Muscle layer of duodenum (tissue), 2 donors: ENCODE measurements at regions not wholly inside any gene's neighbourhood (a gene's known extent, or its start where the extent isn't known, plus 50 kb on each side); places are given as distances from the start of the nearest gene placed in this dataset.
"Not testable (repeated sequence)": the region's sequence is repeated elsewhere in the genome, so short reads cannot be mapped to it uniquely, and the experiment has no call there.

Experiments
- H3K27ac ChIP-seq: one replicate; pipeline ENCODE4 v1.7.0; 2013; ENCODE audit warnings: mild to moderate bottlenecking, low read length
- H3K27me3 ChIP-seq: one replicate; pipeline ENCODE4 v1.7.0; 2013; ENCODE audit warnings: low read depth, mild to moderate bottlenecking, control low read depth, low read length
- H3K36me3 ChIP-seq, 2 donors: one replicate each; pipeline ENCODE4 v1.7.0; 2013; ENCODE audit warnings: low read length in 2 of 2, control low read depth in 1 of 2, mild to moderate bottlenecking in 1 of 2; ENCODE audit not compliant: insufficient read depth in 2 of 2, control insufficient read depth in 1 of 2
- H3K4me1 ChIP-seq, 2 donors: one replicate each; pipeline ENCODE4 v1.7.0; 2013; ENCODE audit warnings: low read length in 2 of 2, mild to moderate bottlenecking in 2 of 2, control low read depth in 1 of 2, moderate library complexity in 1 of 2; ENCODE audit not compliant: insufficient read depth in 2 of 2, control insufficient read depth in 1 of 2
- H3K4me3 ChIP-seq, 2 donors: one replicate each; pipeline ENCODE4 v1.7.0; 2013; ENCODE audit warnings: low read length in 2 of 2, low read depth in 1 of 2, mild to moderate bottlenecking in 1 of 2
- H3K9me3 ChIP-seq, 2 donors: one replicate each; pipeline ENCODE4 v1.7.0; 2013; ENCODE audit warnings: low read length in 2 of 2, control low read depth in 1 of 2, mild to moderate bottlenecking in 1 of 2; ENCODE audit not compliant: control insufficient read depth in 1 of 2
- donor health status: healthy.

DNA sequence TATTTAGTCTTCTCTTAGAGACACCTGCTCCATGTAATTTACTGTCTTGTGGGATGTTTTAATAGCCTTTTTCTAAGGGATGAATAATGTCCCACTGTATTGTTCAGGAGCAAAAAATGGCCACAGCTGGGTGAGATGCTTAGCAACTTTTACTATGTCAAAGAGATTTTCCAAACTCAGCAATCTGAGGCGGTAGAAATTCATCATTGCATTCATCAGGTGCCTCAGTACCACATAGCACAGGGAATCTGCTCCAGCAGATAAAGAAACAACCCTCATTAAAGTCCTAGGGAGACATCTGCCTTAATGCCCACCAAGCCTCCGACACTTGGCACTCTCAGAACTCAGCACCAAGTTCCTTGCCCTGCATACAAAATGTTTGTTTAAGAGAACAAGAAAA, 266.9 kb downstream of the SIPA1L2 start:
- Histone ChIP-seq H3K9me3 (no peaks in the 10 kb centered on the region), H3K27ac (no peak overlapping the region), H3K27me3 (no peaks in the 10 kb centered on the region), H3K4me1 (no peaks in the 10 kb centered on the region), H3K4me3 (no peak overlapping the region), H3K36me3 (no peaks in the 10 kb centered on the region)

DNA sequence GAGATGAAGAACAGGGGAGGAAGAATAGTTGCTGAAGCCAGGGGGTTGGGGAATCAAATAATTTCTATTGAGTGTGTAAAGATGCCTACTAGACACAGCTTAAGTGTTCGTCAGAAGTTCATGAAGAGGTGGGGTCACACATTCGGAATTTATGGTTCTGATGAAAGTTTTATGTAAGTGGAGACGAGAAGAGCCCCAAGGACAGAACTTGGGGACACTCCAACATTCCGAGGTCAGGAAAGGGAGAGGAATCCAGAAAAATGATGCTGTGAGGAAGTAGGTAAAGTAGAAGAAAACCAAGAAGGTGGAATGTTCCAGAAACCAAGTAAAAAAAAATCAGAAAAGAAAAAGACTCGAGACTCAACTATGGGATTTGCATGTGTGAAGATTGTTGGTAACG, 272.5 kb downstream of the SIPA1L2 start:
- no peak overlapping the region for H3K4me3 ChIP-seq
- H3K27me3 ChIP-seq, result no peaks in the 10 kb centered on the region
- no peaks in the 10 kb centered on the region for H3K4me1 ChIP-seq
- no peaks in the 10 kb centered on the region for H3K36me3 ChIP-seq
- H3K9me3 ChIP-seq, result no peaks in the 10 kb centered on the region
- H3K27ac ChIP-seq, result no peak overlapping the region

DNA sequence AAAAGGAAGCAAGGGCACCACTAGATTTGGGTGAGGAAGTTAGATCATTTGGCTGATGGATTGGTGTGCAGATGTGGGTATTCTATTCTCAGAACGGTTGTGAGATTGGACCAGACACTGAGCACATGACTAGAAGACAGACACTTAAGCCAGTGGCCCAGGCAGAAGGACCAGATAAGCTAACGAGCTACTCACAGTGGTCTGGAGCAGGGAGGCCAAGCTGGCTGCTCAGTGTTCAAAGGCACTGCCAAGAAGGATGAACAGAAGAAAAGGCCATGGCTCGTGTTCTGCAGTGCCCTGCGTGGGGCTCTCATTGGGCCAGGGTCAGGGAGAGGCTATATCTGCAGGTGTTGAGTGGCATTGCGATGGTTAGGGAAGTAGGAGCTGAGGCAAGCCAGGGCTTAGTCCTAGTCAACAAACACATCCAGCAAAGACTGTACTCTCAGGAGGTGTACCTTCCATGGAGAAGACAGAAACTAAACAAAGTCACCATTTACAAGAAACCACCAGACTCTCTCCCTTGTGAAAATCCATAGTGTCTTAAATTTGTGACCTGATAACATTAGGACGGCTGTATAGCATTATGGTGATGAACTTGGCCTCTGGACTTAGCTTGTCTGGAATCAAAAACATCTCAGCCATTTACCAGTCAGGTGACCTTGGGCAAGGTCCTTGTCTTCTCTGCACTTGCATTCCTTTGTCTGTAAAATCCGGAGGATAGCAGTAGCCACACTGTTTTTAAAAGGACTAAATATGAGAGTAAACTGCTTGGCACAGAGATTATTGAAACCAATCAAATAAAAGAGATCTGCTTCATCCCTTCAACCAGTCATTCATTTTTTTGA, 274.5 kb downstream of the SIPA1L2 start:
- no peaks in the 10 kb centered on the region for H3K9me3 ChIP-seq
- H3K27me3 ChIP-seq, result no peaks in the 10 kb centered on the region
- no peak overlapping the region for H3K27ac ChIP-seq
- H3K4me3 ChIP-seq, result no peak overlapping the region
- H3K36me3 ChIP-seq, result no peaks in the 10 kb centered on the region
- H3K4me1 ChIP-seq, result no peaks in the 10 kb centered on the region

DNA sequence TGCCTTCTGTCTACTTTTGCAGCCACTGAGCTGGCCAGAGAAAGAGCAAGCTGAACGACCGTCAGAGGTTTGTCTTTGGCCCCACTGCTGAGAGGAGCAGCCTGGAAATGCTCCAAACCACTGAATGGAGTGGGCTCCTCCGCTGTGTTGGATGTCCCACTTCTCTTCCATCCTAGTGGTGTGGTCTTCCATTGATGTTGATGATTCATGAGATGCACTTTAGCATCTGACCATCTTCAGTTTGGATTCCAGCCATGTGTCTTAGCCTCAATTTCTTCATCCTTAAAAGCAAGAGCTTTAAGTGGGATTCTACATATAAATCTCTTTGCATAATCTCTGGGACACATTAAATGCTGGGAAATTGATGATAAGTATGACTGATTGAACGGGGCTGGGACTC, 276.9 kb downstream of the SIPA1L2 start:
- no peaks in the 10 kb centered on the region for H3K9me3 ChIP-seq
- no peak overlapping the region for H3K4me3 ChIP-seq
- H3K4me1 ChIP-seq, result no peaks in the 10 kb centered on the region
- no peaks in the 10 kb centered on the region for H3K27me3 ChIP-seq
- H3K36me3 ChIP-seq, result no peaks in the 10 kb centered on the region
- no peak overlapping the region for H3K27ac ChIP-seq

DNA sequence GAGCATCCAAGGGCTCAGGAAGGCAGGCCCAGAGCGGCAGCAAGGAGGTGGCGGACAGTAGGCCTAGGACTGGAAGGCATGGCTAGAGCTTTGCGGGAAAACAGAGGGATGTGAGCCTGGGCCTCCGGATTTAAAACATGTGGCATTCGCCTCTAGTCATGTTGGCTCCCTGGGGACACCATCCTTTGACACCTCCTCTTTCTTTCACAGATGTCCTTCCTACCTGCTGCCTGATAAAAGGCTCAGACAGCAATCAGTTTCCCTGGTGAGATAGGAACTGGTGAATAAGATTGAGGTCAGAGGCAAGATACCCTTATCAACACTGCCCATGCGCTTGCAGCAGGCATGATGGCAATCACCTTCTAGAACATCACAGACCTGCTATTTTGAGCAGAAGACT, 277.6 kb downstream of the SIPA1L2 start:
- Histone ChIP-seq H3K4me1 (no peaks in the 10 kb centered on the region), H3K9me3 (no peaks in the 10 kb centered on the region), H3K27me3 (no peaks in the 10 kb centered on the region), H3K4me3 (no peak overlapping the region), H3K36me3 (no peaks in the 10 kb centered on the region), H3K27ac (no peak overlapping the region)

DNA sequence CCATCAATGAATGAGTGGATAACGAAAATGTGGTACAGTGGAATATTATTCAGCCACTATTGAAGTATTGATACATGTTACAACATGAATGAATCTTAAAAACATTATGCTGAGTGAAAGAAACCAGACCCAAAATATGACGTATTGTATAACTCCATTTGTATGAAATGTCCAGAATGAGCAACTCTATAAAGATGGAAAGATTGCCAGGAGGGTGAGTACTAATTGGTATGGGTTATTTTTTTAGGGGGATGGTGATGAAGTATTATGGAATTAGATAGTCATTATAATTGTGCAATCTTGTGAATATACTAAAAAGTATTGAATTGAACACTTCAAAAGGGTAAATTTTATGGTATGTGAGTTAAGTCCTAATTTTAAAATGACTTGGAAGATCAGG, 278.6 kb downstream of the SIPA1L2 start:
- Histone ChIP-seq H3K9me3 (no peaks in the 10 kb centered on the region), H3K4me1 (no peaks in the 10 kb centered on the region), H3K36me3 (no peaks in the 10 kb centered on the region), H3K27ac (no peak overlapping the region), H3K4me3 (no peak overlapping the region), H3K27me3 (no peaks in the 10 kb centered on the region)

DNA sequence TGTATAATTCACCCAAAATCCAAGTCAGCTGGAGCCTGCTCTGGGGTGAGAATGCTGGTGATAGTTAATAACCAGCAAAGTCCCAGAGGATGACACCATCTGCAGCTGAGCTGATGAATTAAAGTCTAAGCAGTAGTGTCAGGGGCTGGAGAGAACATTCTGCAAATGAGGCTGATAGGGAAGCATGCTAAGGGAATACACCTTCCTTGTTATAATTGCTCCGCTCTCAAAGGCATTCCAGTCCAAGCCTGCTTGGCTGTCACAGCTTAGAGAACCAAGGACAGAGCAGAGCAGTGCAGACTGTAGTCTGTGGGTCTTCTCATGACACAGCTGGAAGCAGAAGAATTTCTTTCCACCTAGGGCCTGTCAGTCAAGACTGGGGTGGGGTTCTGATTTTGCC, 283.1 kb downstream of the SIPA1L2 start:
- Histone ChIP-seq H3K27me3 (no peaks in the 10 kb centered on the region), H3K4me1 (no peaks in the 10 kb centered on the region), H3K27ac (no peak overlapping the region), H3K4me3 (no peak overlapping the region), H3K9me3 (peaks cover 0 to 3% of the 10 kb centered on the region in 2 donors), H3K36me3 (no peaks in the 10 kb centered on the region)

DNA sequence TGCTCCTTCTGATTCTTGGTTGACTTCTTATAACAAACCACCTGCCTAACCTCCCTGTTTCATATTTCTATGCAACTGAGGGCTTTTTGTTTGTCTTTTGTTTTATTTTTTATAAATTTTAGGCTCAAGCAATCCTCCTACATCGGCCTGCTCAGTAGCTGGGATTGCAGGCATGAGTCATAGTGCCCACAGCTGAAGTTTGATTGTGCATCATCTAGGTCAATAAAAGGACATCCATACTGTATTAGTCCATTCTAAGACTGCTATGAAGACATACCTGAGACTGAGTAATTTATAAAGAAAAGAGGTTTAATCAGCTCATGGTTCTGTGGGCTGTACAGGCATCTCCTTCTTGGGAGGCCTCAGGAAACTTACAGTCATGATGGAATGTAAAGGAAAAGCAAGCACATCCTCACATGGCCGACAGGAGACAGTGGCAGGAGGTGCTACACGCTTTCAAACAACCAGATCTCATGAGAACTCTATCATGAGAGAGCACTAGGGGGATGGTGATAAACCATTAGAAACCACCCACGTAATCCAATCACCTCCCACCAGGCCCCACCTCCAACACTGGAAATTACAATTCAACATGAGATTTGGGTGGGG, 285.0 kb downstream of the SIPA1L2 start:
- H3K9me3 ChIP-seq, result peaks cover 0 to 3% of the 10 kb centered on the region in 2 donors
- H3K36me3 ChIP-seq, result no peaks in the 10 kb centered on the region
- no peaks in the 10 kb centered on the region for H3K27me3 ChIP-seq
- H3K4me3 ChIP-seq, result no peak overlapping the region
- H3K27ac ChIP-seq, result no peak overlapping the region
- no peaks in the 10 kb centered on the region for H3K4me1 ChIP-seq

DNA sequence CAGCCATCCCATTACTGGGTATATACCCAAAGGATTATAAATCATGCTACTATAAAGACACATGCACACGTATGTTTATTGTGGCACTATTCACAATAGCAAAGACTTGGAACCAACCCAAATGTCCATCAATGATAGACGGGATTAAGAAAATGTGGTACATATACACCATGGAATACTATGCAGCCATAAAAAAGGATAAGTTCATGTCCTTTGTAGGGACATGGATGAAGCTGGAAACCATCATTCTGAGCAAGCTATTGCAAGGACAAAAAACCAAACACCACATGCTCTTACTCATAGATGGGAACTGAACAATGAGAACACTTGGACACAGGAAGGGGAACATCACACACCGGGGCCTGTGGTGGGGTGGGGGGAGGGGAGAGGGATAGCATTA, 285.7 kb downstream of the SIPA1L2 start:
- not testable (repeated sequence) for H3K9me3 ChIP-seq, H3K27me3 ChIP-seq, H3K4me3 ChIP-seq, H3K27ac ChIP-seq, H3K4me1 ChIP-seq, H3K36me3 ChIP-seq

DNA sequence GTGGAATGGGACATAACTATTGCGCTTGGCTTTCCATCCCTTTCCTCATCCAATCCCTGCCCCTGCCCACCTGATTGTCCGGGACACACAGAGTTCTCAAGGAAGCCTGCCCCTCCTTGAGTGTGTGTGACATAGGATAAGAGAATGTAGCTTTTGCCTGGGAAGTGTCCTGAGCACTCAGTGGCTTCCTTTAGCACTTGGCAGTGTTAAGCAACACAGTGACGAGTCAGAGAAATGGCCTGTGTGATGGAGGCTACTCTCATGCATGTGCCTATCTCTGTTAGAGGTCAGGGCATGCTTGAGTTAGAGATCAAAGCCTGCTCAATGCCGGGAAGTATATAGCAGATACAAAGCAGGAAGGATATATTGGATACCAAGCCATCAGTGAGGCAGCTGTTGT, 289.5 kb downstream of the SIPA1L2 start:
- Histone ChIP-seq H3K4me3 (no peak overlapping the region), H3K27me3 (no peaks in the 10 kb centered on the region), H3K4me1 (no peaks in the 10 kb centered on the region), H3K27ac (no peak overlapping the region), H3K36me3 (no peaks in the 10 kb centered on the region), H3K9me3 (peaks cover 0 to 3% of the 10 kb centered on the region in 2 donors)

DNA sequence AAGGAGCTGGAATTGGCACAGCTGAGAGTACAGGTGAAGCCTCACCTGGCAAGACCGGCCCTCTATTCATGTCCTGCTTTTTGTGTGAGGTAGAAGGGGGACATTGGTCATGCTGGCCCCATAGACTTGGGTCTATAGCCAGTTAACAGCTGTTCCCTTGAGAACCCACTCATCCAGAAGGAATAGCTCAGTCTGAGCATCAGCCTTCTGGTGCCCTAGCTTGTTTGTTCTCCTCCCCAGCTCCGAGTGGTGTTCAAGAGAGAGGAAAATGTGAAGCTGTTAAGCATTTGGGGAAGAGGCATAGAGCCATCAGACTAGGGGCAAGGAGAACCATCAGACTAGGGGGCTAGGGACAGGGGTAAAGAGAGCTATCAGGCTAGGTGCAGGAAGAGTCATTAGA, 290.9 kb downstream of the SIPA1L2 start:
- Histone ChIP-seq H3K9me3 (no peaks in the 10 kb centered on the region), H3K27ac (no peak overlapping the region), H3K27me3 (no peaks in the 10 kb centered on the region), H3K4me3 (no peak overlapping the region), H3K36me3 (no peaks in the 10 kb centered on the region), H3K4me1 (no peaks in the 10 kb centered on the region)
